Panc1 (cell line): ENCODE measurements at regions not wholly inside any gene's neighbourhood (a gene's known extent, or its start where the extent isn't known, plus 50 kb on each side); places are given as distances from the start of the nearest gene placed in this dataset.

ENCODE experiments used
- ATAC-seq: fragments of 200-7000 bp; cut with Tn5 transposase; 2 replicates; pipeline ENCODE4 v1.9.1; 2020; ENCODE audit warnings: mild to moderate bottlenecking, moderate library complexity
- BruUV-seq: library from RNA; stranded (reverse); fragments of 400-500 nt; replicated peaks from 2 replicates; lab custom pipeline; 2021; lab: Mats Ljungman, UMichigan
- CTCF ChIA-PET: fragments of 300-600 bp; sonication (Branson Sonifier 250); formaldehyde crosslinking; loops from one replicate; lab custom pipeline; 2022; ENCODE audit warnings: antibody characterized with exemption; lab: Charles Lee
- POLR2A ChIA-PET: fragments of 300-600 bp; sonication (Branson Sonifier 250); formaldehyde crosslinking; loops from one replicate; lab custom pipeline; 2022; ENCODE audit warnings: antibody characterized with exemption; lab: Charles Lee
- DNase-seq: peaks from one replicate; pipeline ENCODE4 v3.0.0-alpha.2; 2010; ENCODE audit warnings: low read depth, low spot score
- H3K27ac ChIP-seq: 2 replicates; pipeline ENCODE4 v1.5.1; 2011; ENCODE audit warnings: mild to moderate bottlenecking, low read length, inconsistent platforms
- H3K27me3 ChIP-seq: fragments of 200-500 bp; sonication (Bioruptor generic); 2 replicates; pipeline ENCODE4 v1.6.0; 2014; ENCODE audit warnings: low read length, inconsistent platforms; ENCODE audit not compliant: control insufficient read depth, insufficient read depth
- H3K36me3 ChIP-seq: fragments of 200-500 bp; sonication (Bioruptor generic); 2 replicates; pipeline ENCODE4 v1.5.1; 2014; ENCODE audit warnings: inconsistent platforms, mild to moderate bottlenecking, low read length, moderate library complexity; ENCODE audit not compliant: control insufficient read depth, insufficient read depth
- H3K4me1 ChIP-seq: 2 replicates; pipeline ENCODE4 v1.5.1; 2011; ENCODE audit warnings: inconsistent platforms, mild to moderate bottlenecking, low read length, moderate library complexity; ENCODE audit not compliant: control insufficient read depth, insufficient read depth
- H3K4me3 ChIP-seq, 2 experiments: 2 replicates each; pipeline ENCODE4 v1.5.1; 2011 to 2012; ENCODE audit warnings: low read depth in 2 of 2, low read length in 2 of 2, mild to moderate bottlenecking in 2 of 2, inconsistent platforms in 1 of 2, moderate library complexity in 1 of 2
- H3K9me3 ChIP-seq: fragments of 200-500 bp; sonication (Bioruptor generic); 2 replicates; pipeline ENCODE4 v1.5.1; 2014; ENCODE audit warnings: low read depth, mild to moderate bottlenecking, inconsistent platforms, low read length, moderate library complexity; ENCODE audit not compliant: control insufficient read depth, insufficient read depth
- CTCF ChIP-seq: fragments of 450-650 bp; IDR thresholded peaks from 2 replicates; pipeline ENCODE4 v1.5.1; 2017; ENCODE audit warnings: mild to moderate bottlenecking
- POLR2AphosphoS5 ChIP-seq: IDR thresholded peaks from 2 replicates; pipeline ENCODE4 v1.6.1; 2012; ENCODE audit warnings: mild to moderate bottlenecking, low read depth, low read length, moderate library complexity
- REST ChIP-seq, 2 experiments: IDR thresholded peaks; 2 replicates each; pipeline ENCODE4 v1.6.1; 2011 to 2012; ENCODE audit warnings: low read depth in 2 of 2, control low read depth in 1 of 2, low read length in 1 of 2, mild to moderate bottlenecking in 1 of 2, moderate library complexity in 1 of 2; ENCODE audit not compliant: insufficient read depth in 1 of 2
- SIN3A ChIP-seq: IDR thresholded peaks from 2 replicates; pipeline ENCODE4 v1.6.1; 2012; ENCODE audit warnings: low read depth, mild to moderate bottlenecking, low read length, moderate library complexity, borderline replicate concordance; ENCODE audit not compliant: insufficient read depth
- TCF7L2 ChIP-seq: IDR thresholded peaks from 2 replicates; pipeline ENCODE4 v1.6.1; 2011; ENCODE audit warnings: mild to moderate bottlenecking, low read depth, low read length, inconsistent platforms
- in situ Hi-C: cut with HindIII; loops from 2 replicates; pipeline ENCODE4 v1.10.0; 2016; ENCODE audit warnings: low sequenced_read_pairs, low pct_unique_long_range_greater_than_20kb
- intact Hi-C: fragments of 100-400 bp; cut with micrococcal nuclease; formaldehyde crosslinking; loops from one replicate; pipeline ENCODE4 v1.10.0; 2022; ENCODE audit not compliant: unreplicated experiment

GRCh38 chr5:158286827-158287226 lies 427.9 kb upstream of the CLINT1 start:
- TF ChIP-seq REST (IDR thresholded peaks at IDR 0.05; ENCODE audit: insufficient read depth in 1 of 2, low read depth in 2 of 2, low read length in 1 of 2): no peak
- no peak for TF ChIP-seq POLR2AphosphoS5
- TF ChIP-seq CTCF: no peak
- DNase-seq: no peak
- no peak for ATAC-seq
- in situ Hi-C loops (no loop called here), intact Hi-C loops (no loop called here)
- no TSS peak for BruUV-seq
- H3K4me3 ChIP-seq: no peak overlapping the region
- no peaks in the 10 kb centered on the region for H3K36me3 ChIP-seq
- H3K27ac ChIP-seq: no peak overlapping the region
- ChIA-PET CTCF (no interaction called here), POLR2A (no interaction called here)
- no peaks in the 10 kb centered on the region for H3K4me1 ChIP-seq
- H3K27me3 ChIP-seq: no peaks in the 10 kb centered on the region
- H3K9me3 ChIP-seq: no peaks in the 10 kb centered on the region

- Histone ChIP-seq H3K4me3 (no peak overlapping the region), H3K36me3 (no peaks in the 10 kb centered on the region), H3K9me3 (no peaks in the 10 kb centered on the region), H3K27me3 (no peaks in the 10 kb centered on the region), H3K27ac (no peak overlapping the region), H3K4me1 (no peaks in the 10 kb centered on the region)
- in situ Hi-C loops (no loop called here), intact Hi-C loops (no loop called here)
- no peak for ATAC-seq
- POLR2A ChIA-PET: no interaction called here
- CTCF ChIA-PET: no interaction called here
- no peak for DNase-seq
- BruUV-seq: no TSS peak
- TF ChIP-seq CTCF: no peak
- TF ChIP-seq POLR2AphosphoS5: no peak
- TF ChIP-seq SIN3A: no peak
- no peak for TF ChIP-seq TCF7L2
- TF ChIP-seq REST (IDR thresholded peaks at IDR 0.05; ENCODE audit: insufficient read depth in 1 of 2, low read depth in 2 of 2, low read length in 1 of 2): no peak
These were observed 426.8 kb upstream of the CLINT1 start for GRCh38 chr5:158285698-158286097.
